Large intestine (tissue), 3 donors: ENCODE measurements at regions not wholly inside any gene's neighbourhood (a gene's known extent, or its start where the extent isn't known, plus 50 kb on each side); places are given as distances from the start of the nearest gene placed in this dataset.

ENCODE experiments used
- DNase-seq, 2 donors: peaks; one replicate each; pipeline versions ENCODE4 v3.0.0 to v3.0.0-alpha.2; 2013
- H3K27ac ChIP-seq: one replicate; pipeline ENCODE4 v1.5.1; 2013; ENCODE audit warnings: low read length
- H3K27me3 ChIP-seq: 2 replicates; pipeline ENCODE4 v1.6.1; 2013; ENCODE audit warnings: low read length; ENCODE audit not compliant: control insufficient read depth, insufficient read depth
- H3K36me3 ChIP-seq: 2 replicates; pipeline ENCODE4 v1.6.1; 2013; ENCODE audit warnings: low read length; ENCODE audit not compliant: control insufficient read depth, insufficient read depth
- H3K4me1 ChIP-seq: one replicate; pipeline ENCODE4 v1.6.1; 2013; ENCODE audit warnings: low read length; ENCODE audit not compliant: control insufficient read depth, insufficient read depth
- H3K4me3 ChIP-seq: one replicate; pipeline ENCODE4 v1.5.1; 2013; ENCODE audit warnings: low read length
- H3K9me3 ChIP-seq: one replicate; pipeline ENCODE4 v1.6.1; 2013; ENCODE audit warnings: mild to moderate bottlenecking, low read depth, low read length, moderate library complexity; ENCODE audit not compliant: control insufficient read depth
- WGBS: methylation state at CpG from one replicate; pipeline ENCODE4 v1.1.5; 2013; ENCODE audit warnings: low lambda C conversion rate; ENCODE audit not compliant: insufficient coverage; 5-methylcytosine and 5-hydroxymethylcytosine counted together

DNA sequence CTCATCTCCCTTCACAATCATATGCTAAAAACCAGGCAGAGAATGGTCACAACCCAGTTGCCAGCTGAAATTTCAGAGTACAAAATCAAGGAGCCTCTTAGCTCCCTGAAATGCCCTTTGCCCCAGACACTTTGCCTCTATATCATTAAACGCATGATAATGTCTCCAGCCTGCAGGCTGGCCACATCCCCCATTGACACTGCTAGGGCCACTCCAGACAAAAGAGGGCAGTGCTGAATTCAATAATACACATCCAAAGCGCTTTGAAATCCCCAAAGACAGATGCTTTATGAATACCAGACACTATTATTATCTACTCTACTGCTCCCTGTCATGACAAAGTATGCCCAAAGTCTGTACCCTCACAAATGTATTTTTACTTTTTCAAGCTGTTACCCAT, 348.3 kb upstream of the POU3F2 start:
- Histone ChIP-seq H3K4me1 (no peaks in the 10 kb centered on the region), H3K9me3 (no peaks in the 10 kb centered on the region), H3K4me3 (no peak overlapping the region), H3K36me3 (no peaks in the 10 kb centered on the region), H3K27ac (no peak overlapping the region), H3K27me3 (peaks cover 5% of the 10 kb centered on the region)
- no peak for DNase-seq
- no CpG with 5 or more reads among the region's 2 CpGs for WGBS

DNA sequence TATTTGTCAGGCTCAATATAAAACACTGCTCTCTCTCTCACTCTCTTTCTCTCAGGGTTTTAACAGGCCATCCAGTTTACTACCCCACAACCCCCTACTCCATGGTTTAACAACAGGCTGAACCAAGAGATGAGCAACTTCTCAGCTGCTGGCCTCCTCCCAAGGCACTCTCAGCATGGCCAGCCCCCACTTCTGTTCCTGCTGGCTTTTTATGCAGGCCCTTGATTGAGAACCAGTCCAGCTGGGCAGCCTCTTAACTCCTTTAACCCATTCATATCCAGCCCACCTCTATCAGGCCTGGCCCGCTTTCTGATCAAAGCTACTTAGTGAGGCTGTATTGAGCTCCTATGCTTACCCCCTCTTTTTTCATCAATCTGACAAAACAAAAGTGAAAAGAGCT, 346.8 kb upstream of the POU3F2 start:
- H3K27ac ChIP-seq, result no peak overlapping the region
- no peak for DNase-seq
- no peaks in the 10 kb centered on the region for H3K36me3 ChIP-seq
- WGBS, result no CpG with 5 or more reads among the region's 1 CpG
- peaks cover 5% of the 10 kb centered on the region for H3K27me3 ChIP-seq
- no peaks in the 10 kb centered on the region for H3K9me3 ChIP-seq
- H3K4me3 ChIP-seq, result no peak overlapping the region
- no peaks in the 10 kb centered on the region for H3K4me1 ChIP-seq

DNA sequence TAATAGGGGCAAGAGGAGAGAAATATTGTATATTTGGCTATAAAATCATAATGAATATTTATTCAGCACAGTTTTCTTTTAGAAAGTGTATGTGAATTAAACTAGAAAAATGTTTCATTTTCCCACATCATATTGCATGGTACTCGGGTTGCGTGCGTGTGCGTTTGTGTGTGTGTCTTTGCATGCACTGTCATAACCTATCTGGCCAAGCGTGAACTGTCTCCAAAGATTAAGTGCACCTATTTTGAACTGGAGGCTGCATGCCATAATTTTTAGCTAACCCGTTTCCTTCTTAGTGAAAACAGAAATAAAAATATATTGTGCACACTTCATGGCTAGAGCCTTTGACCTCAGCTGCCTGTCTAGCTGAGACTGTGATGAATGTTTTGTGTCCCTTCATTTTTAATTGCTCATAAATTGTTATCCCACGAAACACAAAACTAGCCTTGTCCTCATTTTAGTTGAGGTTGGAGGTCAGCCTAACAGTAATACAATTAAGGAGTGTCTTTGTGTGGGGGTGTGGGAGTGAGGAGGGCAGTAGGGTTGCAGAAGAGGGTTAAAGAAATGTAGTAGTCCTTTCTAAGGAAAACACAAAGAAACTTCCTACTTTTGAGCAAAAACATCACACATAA, 336.1 kb upstream of the POU3F2 start:
- 73% methylated on average over 4 of the region's 7 CpGs for WGBS
- Histone ChIP-seq H3K27me3 (no peaks in the 10 kb centered on the region), H3K4me3 (no peak overlapping the region), H3K9me3 (no peaks in the 10 kb centered on the region), H3K27ac (no peak overlapping the region), H3K4me1 (no peaks in the 10 kb centered on the region), H3K36me3 (no peaks in the 10 kb centered on the region)
- no peak for DNase-seq

DNA sequence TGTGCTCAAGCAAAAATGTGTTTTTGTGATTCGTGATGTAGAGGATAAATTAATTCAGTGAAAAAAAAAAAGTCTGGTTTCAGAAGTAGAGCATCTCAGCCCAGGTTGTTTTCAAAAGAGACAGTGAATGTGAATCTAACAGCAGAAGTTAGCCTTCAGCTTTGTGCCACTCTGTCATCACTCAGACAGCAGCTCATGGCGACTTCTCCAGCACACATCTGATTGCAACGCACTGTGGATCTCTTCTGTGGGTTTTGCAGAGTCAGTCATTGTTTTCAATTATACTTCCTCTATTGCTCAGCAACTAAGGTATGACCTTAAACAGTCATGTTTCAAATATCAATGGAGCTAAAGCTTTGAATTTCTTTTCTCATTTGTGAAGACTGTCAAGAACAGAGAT, 335.5 kb upstream of the POU3F2 start:
- no peak for DNase-seq
- no peaks in the 10 kb centered on the region for H3K27me3 ChIP-seq
- no peaks in the 10 kb centered on the region for H3K36me3 ChIP-seq
- no peaks in the 10 kb centered on the region for H3K9me3 ChIP-seq
- H3K4me1 ChIP-seq, result no peaks in the 10 kb centered on the region
- H3K27ac ChIP-seq, result no peak overlapping the region
- 50% methylated on average over 1 of the region's 3 CpGs for WGBS
- H3K4me3 ChIP-seq, result no peak overlapping the region

DNA sequence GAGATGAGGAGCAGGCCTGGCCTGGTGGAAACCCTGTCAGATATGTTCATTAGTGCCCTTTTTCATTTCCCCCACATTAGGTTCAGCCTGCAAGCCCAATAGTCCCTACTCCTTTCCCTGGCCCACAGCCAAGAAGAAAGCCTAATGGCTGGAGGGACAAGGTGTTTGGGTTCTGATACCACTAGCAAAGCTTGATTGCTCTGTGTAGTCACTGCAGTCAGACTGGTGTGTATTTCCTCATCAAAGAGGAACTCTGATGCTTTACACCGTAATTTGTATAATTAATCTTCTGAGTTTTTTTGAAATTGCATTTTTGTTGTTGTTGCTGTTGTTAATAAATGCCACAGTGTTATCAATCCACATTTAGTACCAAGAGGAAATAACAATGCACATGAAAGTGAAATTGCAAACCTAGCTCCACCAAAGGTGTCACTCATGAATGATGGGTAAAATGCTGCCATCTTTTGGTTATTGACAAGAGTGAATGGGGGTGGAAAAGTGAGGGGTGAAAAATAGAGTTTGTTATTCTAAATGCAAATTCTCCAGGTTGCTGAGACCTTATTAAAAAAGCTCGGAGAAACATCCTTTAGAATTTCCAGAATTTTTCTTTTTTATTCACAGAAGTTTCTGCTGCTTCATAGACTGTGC, 320.2 kb upstream of the POU3F2 start:
- no peaks in the 10 kb centered on the region for H3K36me3 ChIP-seq
- no peak for DNase-seq

DNA sequence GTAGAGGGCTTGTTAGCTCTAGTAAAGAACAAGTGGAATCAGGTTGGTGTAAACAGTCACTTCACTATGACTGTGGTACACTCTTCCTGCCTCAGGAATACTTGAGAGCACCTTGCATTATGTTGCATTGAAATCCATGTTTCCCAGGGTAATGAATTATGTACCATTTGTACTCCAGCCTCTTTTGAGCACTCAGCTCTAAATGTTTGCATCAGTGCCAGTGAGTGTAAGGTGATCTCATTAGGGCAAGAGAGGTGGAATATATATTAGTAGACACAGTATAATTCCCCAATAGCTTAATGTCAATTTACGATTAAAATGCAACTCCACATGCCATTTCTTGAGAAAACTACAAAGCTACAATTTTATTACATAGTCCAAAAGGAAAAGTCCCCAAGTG, 319.6 kb upstream of the POU3F2 start:
- Histone ChIP-seq H3K27ac (no peak overlapping the region), H3K4me1 (no peaks in the 10 kb centered on the region), H3K27me3 (no peaks in the 10 kb centered on the region), H3K4me3 (no peak overlapping the region), H3K9me3 (no peaks in the 10 kb centered on the region), H3K36me3 (no peaks in the 10 kb centered on the region)
- no CpG with 5 or more reads among the region's 1 CpG for WGBS
- no peak for DNase-seq

More for the DNA sequence above, 320.2 kb upstream of the POU3F2 start:
- Histone ChIP-seq H3K27me3 (no peaks in the 10 kb centered on the region), H3K9me3 (no peaks in the 10 kb centered on the region), H3K4me3 (no peak overlapping the region), H3K4me1 (no peaks in the 10 kb centered on the region), H3K27ac (no peak overlapping the region)
- 100% methylated on average over 1 of the region's 2 CpGs for WGBS

DNA sequence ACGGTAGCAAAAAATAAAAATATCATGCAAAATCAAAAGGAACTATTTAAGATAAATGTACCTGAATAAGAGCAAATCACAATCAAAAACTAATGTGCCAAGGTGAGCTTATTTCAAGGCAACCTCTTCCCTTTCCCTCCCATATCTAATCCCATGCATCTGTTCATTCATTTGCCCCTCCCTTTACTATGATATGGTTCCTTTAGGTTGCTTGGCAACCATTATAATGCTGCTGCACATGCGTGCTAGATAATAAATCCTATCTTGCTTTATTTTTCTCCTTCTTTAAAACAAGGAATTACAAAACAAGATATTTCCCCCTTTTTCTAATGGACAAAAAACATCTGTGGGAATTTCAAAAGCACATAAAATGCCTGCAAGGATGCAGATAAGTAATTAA, 318.2 kb upstream of the POU3F2 start:
- H3K4me1 ChIP-seq, result no peaks in the 10 kb centered on the region
- 60% methylated on average over 2 of the region's 2 CpGs for WGBS

DNA sequence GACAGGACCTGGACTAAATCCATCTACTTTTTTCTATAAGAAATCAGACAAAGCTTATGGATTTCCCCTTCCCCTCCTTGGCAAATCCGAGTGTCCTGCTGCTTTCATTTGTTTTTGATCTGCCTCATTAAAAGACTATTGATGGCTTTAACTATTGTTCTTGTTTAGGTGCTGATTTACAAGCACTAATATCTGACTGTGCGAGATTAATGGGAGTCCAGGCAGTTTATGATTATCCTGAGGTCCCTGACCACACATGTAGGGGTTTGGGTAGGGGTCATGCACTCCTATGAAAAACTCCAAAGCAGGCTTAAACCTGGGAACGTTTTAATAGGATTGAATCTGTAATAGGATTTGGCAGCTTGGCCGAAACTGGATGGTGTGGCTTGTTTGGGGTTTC, 317.5 kb upstream of the POU3F2 start:
- Histone ChIP-seq H3K4me3 (no peak overlapping the region), H3K36me3 (no peaks in the 10 kb centered on the region), H3K9me3 (no peaks in the 10 kb centered on the region), H3K4me1 (no peaks in the 10 kb centered on the region), H3K27me3 (no peaks in the 10 kb centered on the region), H3K27ac (no peak overlapping the region)
- WGBS, result 57% methylated on average over 1 of the region's 4 CpGs
- no peak for DNase-seq

More for the DNA sequence above, 318.2 kb upstream of the POU3F2 start:
- no peak overlapping the region for H3K27ac ChIP-seq
- H3K36me3 ChIP-seq, result no peaks in the 10 kb centered on the region
- H3K9me3 ChIP-seq, result no peaks in the 10 kb centered on the region
- H3K4me3 ChIP-seq, result no peak overlapping the region
- no peaks in the 10 kb centered on the region for H3K27me3 ChIP-seq
- DNase-seq, result no peak

DNA sequence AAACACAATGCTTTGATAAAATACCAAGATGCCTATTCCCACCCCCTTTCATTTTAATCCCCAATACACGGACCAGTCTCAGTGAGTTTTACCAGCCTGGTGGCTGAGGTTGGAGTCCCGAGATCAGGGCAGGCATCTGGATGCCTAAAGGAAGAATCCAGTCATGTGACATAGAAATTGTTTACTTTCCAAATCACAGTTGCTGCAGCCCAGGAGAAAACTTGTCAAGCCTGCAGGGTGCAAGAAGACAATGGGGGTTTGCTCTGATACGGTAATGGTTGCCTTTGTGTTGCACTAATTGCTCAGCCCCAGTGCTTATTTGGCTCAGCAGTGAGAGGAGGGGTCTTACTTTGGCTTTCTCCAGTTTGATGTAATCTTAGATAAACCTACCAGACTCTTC, 308.5 kb upstream of the POU3F2 start:
- no peaks in the 10 kb centered on the region for H3K36me3 ChIP-seq
- DNase-seq, result no peak
- H3K4me1 ChIP-seq, result no peaks in the 10 kb centered on the region
- H3K27ac ChIP-seq, result no peak overlapping the region
- no peaks in the 10 kb centered on the region for H3K9me3 ChIP-seq
- 40% methylated on average over 1 of the region's 3 CpGs for WGBS
- H3K27me3 ChIP-seq, result no peaks in the 10 kb centered on the region
- no peak overlapping the region for H3K4me3 ChIP-seq

DNA sequence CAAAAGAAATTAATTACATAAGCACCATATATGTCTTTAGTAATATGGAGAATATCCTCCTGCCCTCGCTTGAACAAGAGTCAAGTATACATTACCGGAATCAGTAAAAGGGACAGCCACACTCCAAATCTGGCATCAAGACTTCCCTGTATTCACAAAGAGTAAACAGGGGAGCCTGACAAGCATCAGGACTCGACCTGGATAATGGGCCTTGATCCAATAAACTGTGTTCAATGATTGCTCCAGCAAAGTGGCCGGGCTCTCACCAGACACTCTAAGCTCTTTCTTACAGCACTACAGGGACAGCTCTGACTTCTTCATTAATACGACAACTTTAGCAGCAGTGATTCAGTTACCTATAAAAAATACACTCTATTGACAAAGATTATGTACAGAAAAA, 307.9 kb upstream of the POU3F2 start:
- no peaks in the 10 kb centered on the region for H3K4me1 ChIP-seq
- no peak for DNase-seq
- H3K9me3 ChIP-seq, result no peaks in the 10 kb centered on the region
- no peaks in the 10 kb centered on the region for H3K27me3 ChIP-seq
- H3K4me3 ChIP-seq, result no peak overlapping the region
- H3K36me3 ChIP-seq, result no peaks in the 10 kb centered on the region
- no peak overlapping the region for H3K27ac ChIP-seq
- 40% methylated on average over 1 of the region's 5 CpGs for WGBS

DNA sequence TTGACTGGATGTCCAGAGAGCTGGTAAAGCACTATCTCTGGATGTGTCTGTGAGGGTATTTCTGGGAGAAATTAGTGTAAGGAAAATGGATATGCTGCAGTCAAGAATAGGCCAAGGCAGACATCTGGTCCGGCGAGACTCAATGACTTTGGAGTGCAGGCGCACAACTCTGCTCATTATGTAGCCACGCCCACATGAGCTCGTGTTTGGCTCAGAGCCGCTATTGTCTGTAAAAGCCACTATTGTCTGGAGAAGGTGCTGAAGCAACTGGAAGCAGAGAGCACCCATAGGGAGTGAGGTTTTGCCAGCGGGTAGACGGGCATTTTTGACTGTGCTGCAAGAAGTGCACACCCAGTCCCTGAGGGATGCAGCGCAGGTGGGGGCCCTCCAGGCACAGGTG, 305.0 kb upstream of the POU3F2 start:
- Histone ChIP-seq H3K4me1 (no peaks in the 10 kb centered on the region), H3K4me3 (no peak overlapping the region), H3K27ac (no peak overlapping the region), H3K36me3 (no peaks in the 10 kb centered on the region), H3K27me3 (no peaks in the 10 kb centered on the region), H3K9me3 (no peaks in the 10 kb centered on the region)
- DNase-seq, result no peak
- WGBS, result no CpG with 5 or more reads among the region's 9 CpGs
